ENCODE measurements at regions not wholly inside any gene's neighbourhood (a gene's known extent, or its start where the extent isn't known, plus 50 kb on each side); places are given as distances from the start of the nearest gene placed in this dataset.

GRCh38 chr13:79988573-79988972 is 352.4 kb downstream of the SPRY2 start:
- TF ChIP-seq SUZ12 (IDR thresholded peaks at IDR 0.05) (no peak), BHLHE40 (IDR thresholded peaks at IDR 0.05; ENCODE audit: borderline replicate concordance) (no peak), TARDBP (IDR thresholded peaks at IDR 0.05) (no peak), NFRKB (IDR thresholded peaks at IDR 0.05) (no peak), SP1 (IDR thresholded peaks at IDR 0.05) (no peak), ARNT (IDR thresholded peaks at IDR 0.05) (no peak), ELF4 (IDR thresholded peaks at IDR 0.05) (no peak), FOXM1 (IDR thresholded peaks at IDR 0.05; ENCODE audit: borderline replicate concordance) (no peak), FOXK2 (IDR thresholded peaks at IDR 0.05) (no peak), CTBP1 (IDR thresholded peaks at IDR 0.05; ENCODE audit: borderline replicate concordance) (no peak), HDGF (IDR thresholded peaks at IDR 0.05; ENCODE audit: borderline replicate concordance) (no peak), PKNOX1 (IDR thresholded peaks at IDR 0.05) (no peak)
